C4-2B (cell line): ENCODE measurements at regions not wholly inside any gene's neighbourhood (a gene's known extent, or its start where the extent isn't known, plus 50 kb on each side); places are given as distances from the start of the nearest gene placed in this dataset.

ENCODE experiments used
- H3K27ac ChIP-seq: fragments of 450-650 bp; 2 replicates; pipeline ENCODE4 v1.5.1; 2017
- CTCF ChIP-seq: fragments of 450-650 bp; conservative IDR thresholded peaks from 2 replicates; pipeline ENCODE4 v1.5.1; 2017; ENCODE audit warnings: mild to moderate bottlenecking
- ZFX ChIP-seq: fragments of 450-650 bp; IDR thresholded peaks from 2 replicates; pipeline ENCODE4 v1.6.1; 2017

GRCh38 chr10:123491364-123491763 is 174.8 kb upstream of the GPR26 start:
- H3K27ac ChIP-seq = no peak overlapping the region
- TF ChIP-seq CTCF = no peak
- no peak for TF ChIP-seq ZFX

- H3K27ac ChIP-seq = no peak overlapping the region
- TF ChIP-seq ZFX (no peak), CTCF (no peak)
Measured at GRCh38 chr10:123492016-123492415, 174.1 kb upstream of the GPR26 start.

- TF ChIP-seq ZFX (no peak), CTCF (no peak)
- no peak overlapping the region for H3K27ac ChIP-seq
Measured at GRCh38 chr10:123494301-123494808, 171.8 kb upstream of the GPR26 start.

GRCh38 chr10:123496375-123496774 is 169.8 kb upstream of the GPR26 start:
- TF ChIP-seq CTCF = no peak
- TF ChIP-seq ZFX = no peak
- no peak overlapping the region for H3K27ac ChIP-seq

- H3K27ac ChIP-seq = no peak overlapping the region
- TF ChIP-seq CTCF (no peak), ZFX (no peak)
Measured at GRCh38 chr10:123496996-123497660, 169.0 kb upstream of the GPR26 start.

- no peak for TF ChIP-seq CTCF
- TF ChIP-seq ZFX = no peak
- H3K27ac ChIP-seq = no peak overlapping the region
Measured at GRCh38 chr10:123500110-123500509, 166.0 kb upstream of the GPR26 start.

GRCh38 chr10:123501148-123501547 is 165.0 kb upstream of the GPR26 start:
- TF ChIP-seq CTCF = no peak
- TF ChIP-seq ZFX = no peak
- H3K27ac ChIP-seq = no peak overlapping the region
